Neural progenitor cell (in vitro differentiated cells): ENCODE measurements at regions not wholly inside any gene's neighbourhood (a gene's known extent, or its start where the extent isn't known, plus 50 kb on each side); places are given as distances from the start of the nearest gene placed in this dataset.

Source experiments
- DNase-seq: peaks from one replicate; pipeline ENCODE4 v3.0.0-alpha.2; 2016; ENCODE audit warnings: low spot score
- H2AFZ ChIP-seq: fragments of 200-600 bp; sonication (generic); replicated peaks from 2 replicates; pipeline ENCODE4 v1.6.1; 2016; ENCODE audit warnings: antibody characterized with exemption
- H3F3A ChIP-seq: fragments of 200-600 bp; sonication (generic); 2 replicates; pipeline ENCODE4 v1.6.1; 2016; ENCODE audit warnings: antibody characterized with exemption, low read depth
- H3K27ac ChIP-seq: fragments of 200-600 bp; sonication (generic); 2 replicates; pipeline ENCODE4 v1.5.1; 2016; ENCODE audit warnings: mild to moderate bottlenecking
- H3K27me3 ChIP-seq: fragments of 200-600 bp; sonication (generic); 2 replicates; pipeline ENCODE4 v1.6.1; 2016; ENCODE audit warnings: mild to moderate bottlenecking, moderate library complexity
- H3K36me3 ChIP-seq: fragments of 200-600 bp; sonication (generic); 2 replicates; pipeline ENCODE4 v1.5.1; 2016
- H3K4me1 ChIP-seq: fragments of 200-600 bp; sonication (generic); 2 replicates; pipeline ENCODE4 v1.6.1; 2016; ENCODE audit warnings: mixed run types
- H3K4me2 ChIP-seq: fragments of 200-600 bp; sonication (generic); 2 replicates; pipeline ENCODE4 v1.6.1; 2016
- H3K4me3 ChIP-seq: fragments of 200-600 bp; sonication (generic); 2 replicates; pipeline ENCODE4 v1.5.1; 2016
- H3K79me2 ChIP-seq: fragments of 200-600 bp; sonication (generic); 2 replicates; pipeline ENCODE4 v1.6.1; 2016; ENCODE audit warnings: low read depth
- H3K9ac ChIP-seq: fragments of 200-600 bp; sonication (generic); 2 replicates; pipeline ENCODE4 v1.6.1; 2016
- H3K9me3 ChIP-seq: fragments of 200-600 bp; sonication (generic); 2 replicates; pipeline ENCODE4 v1.5.1; 2016; ENCODE audit warnings: low read depth
- H4K20me1 ChIP-seq: fragments of 200-600 bp; sonication (generic); 2 replicates; pipeline ENCODE4 v1.6.1; 2016; ENCODE audit warnings: low read depth
- H3K27ac Mint-ChIP-seq: 3 replicates; pipeline ENCODE4 v1.8.0; 2021; ENCODE audit warnings: mixed read lengths
- H3K27me3 Mint-ChIP-seq: 2 replicates; pipeline ENCODE4 v1.8.0; 2022; ENCODE audit warnings: low read depth, mild to moderate bottlenecking, inconsistent platforms, moderate library complexity, mixed read lengths; ENCODE audit not compliant: insufficient read depth
- H3K36me3 Mint-ChIP-seq: 3 replicates; pipeline ENCODE4 v1.8.0; 2021; ENCODE audit warnings: mixed read lengths
- H3K4me1 Mint-ChIP-seq: 3 replicates; pipeline ENCODE4 v1.8.0; 2021; ENCODE audit warnings: mixed read lengths
- H3K4me3 Mint-ChIP-seq: 3 replicates; pipeline ENCODE4 v1.8.0; 2021; ENCODE audit warnings: mild to moderate bottlenecking, moderate library complexity, mixed read lengths
- H3K9me3 Mint-ChIP-seq: 3 replicates; pipeline ENCODE4 v1.8.0; 2020; ENCODE audit warnings: mixed read lengths
- EZH2 ChIP-seq: fragments of 200-600 bp; sonication (generic); IDR thresholded peaks from 2 replicates; pipeline ENCODE4 v1.6.1; 2017; ENCODE audit warnings: antibody characterized with exemption, mild to moderate bottlenecking, moderate library complexity
- EZH2phosphoT487 ChIP-seq: fragments of 200-600 bp; sonication (generic); IDR thresholded peaks from 2 replicates; pipeline ENCODE4 v1.6.1; 2017; ENCODE audit warnings: antibody characterized with exemption
- TF ChIP-seq, protein P1 (sequence below): fragments of 200-600 bp; sonication (generic); IDR thresholded peaks from 2 replicates; pipeline ENCODE4 v1.5.1; 2017; ENCODE audit warnings: antibody characterized with exemption, mild to moderate bottlenecking

DNA sequence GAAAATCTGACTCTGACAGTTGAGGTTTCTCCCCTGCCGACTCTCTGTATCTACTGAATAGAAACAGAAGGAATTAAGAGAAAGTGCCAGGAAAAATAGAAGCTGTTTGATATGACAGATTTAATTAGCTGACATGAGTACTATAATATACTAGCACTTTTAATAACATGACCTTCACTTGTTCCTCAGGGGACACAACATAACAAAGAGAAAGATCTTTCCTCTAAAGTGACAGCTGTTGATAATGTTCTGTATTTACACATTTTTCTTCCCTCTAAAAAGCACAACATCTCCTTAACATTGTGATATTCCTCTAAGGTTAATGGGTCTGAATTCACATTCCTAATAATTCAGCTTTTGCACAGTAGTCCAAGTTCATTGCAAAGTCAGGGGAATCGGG lies 1136.0 kb downstream of the PCDH17 start:
- Histone ChIP-seq H3K4me3 (no peak overlapping the region), H3K36me3 (no peaks in the 10 kb centered on the region), H3K9ac (no peak overlapping the region), H3F3A (no peaks in the 10 kb centered on the region), H3K27ac (no peak overlapping the region), H3K4me1 (no peaks in the 10 kb centered on the region), H3K27me3 (no peaks in the 10 kb centered on the region), H3K9me3 (no peaks in the 10 kb centered on the region), H4K20me1 (no peaks in the 10 kb centered on the region), H2AFZ (no peak overlapping the region), H3K4me2 (no peak overlapping the region), H3K79me2 (no peaks in the 10 kb centered on the region)
- TF ChIP-seq, protein P1, sequence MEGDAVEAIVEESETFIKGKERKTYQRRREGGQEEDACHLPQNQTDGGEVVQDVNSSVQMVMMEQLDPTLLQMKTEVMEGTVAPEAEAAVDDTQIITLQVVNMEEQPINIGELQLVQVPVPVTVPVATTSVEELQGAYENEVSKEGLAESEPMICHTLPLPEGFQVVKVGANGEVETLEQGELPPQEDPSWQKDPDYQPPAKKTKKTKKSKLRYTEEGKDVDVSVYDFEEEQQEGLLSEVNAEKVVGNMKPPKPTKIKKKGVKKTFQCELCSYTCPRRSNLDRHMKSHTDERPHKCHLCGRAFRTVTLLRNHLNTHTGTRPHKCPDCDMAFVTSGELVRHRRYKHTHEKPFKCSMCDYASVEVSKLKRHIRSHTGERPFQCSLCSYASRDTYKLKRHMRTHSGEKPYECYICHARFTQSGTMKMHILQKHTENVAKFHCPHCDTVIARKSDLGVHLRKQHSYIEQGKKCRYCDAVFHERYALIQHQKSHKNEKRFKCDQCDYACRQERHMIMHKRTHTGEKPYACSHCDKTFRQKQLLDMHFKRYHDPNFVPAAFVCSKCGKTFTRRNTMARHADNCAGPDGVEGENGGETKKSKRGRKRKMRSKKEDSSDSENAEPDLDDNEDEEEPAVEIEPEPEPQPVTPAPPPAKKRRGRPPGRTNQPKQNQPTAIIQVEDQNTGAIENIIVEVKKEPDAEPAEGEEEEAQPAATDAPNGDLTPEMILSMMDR, result no peak
- TF ChIP-seq EZH2, result no peak
- TF ChIP-seq EZH2phosphoT487, result no peak
- DNase-seq, result no peak
- H3K4me3 Mint-ChIP-seq, result no peak overlapping the region
- H3K4me1 Mint-ChIP-seq, result no peaks in the 10 kb centered on the region
- H3K36me3 Mint-ChIP-seq, result no peaks in the 10 kb centered on the region
- no peaks in the 10 kb centered on the region for H3K9me3 Mint-ChIP-seq
- no peak overlapping the region for H3K27ac Mint-ChIP-seq
- H3K27me3 Mint-ChIP-seq, result no peaks in the 10 kb centered on the region

DNA sequence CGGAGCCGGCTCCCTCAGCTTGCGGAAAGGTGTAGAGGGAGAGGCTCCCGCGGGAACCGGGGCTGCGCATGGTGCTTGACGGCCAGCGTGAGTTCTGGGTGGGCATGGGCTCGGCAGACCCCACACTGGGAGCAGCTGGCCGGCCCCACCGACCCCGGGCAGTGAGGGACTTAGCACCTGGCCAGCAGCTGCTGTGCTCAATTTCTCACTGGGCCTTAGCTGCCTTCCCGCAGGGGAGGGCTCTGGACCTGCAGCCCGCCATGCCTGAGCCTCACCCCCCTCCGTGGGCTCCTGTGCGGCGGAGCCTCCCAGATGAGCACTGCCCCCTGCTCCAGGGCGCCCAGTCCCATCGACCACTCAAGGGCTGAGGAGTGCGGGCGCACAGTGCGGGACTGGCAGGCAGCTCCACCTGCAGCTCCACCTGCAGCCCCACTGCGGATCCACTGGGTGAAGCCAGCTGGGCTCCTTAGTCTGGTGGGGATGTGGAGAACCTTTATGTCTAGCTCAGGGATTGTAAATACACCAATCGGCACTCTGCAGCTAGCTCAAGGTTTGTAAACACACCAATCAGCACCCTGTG lies 1141.8 kb downstream of the PCDH17 start:
- Histone ChIP-seq H3K36me3 (no peaks in the 10 kb centered on the region), H3K4me1 (no peaks in the 10 kb centered on the region), H3K27me3 (no peaks in the 10 kb centered on the region), H3K9ac (no peak overlapping the region), H3K4me2 (no peak overlapping the region), H4K20me1 (no peaks in the 10 kb centered on the region), H2AFZ (no peak overlapping the region), H3K4me3 (no peak overlapping the region), H3K79me2 (no peaks in the 10 kb centered on the region), H3K27ac (no peak overlapping the region), H3K9me3 (no peaks in the 10 kb centered on the region), H3F3A (no peaks in the 10 kb centered on the region)
- TF ChIP-seq EZH2phosphoT487, result no peak
- no peak for TF ChIP-seq EZH2
- TF ChIP-seq, protein P1, result no peak
- Mint-ChIP-seq H3K27ac (no peak overlapping the region), H3K4me3 (no peak overlapping the region), H3K36me3 (no peaks in the 10 kb centered on the region), H3K9me3 (peaks cover 2% of the 10 kb centered on the region), H3K4me1 (no peaks in the 10 kb centered on the region), H3K27me3 (no peaks in the 10 kb centered on the region)
- DNase-seq, result no peak

- TF ChIP-seq EZH2phosphoT487 (no peak), EZH2 (no peak)
- TF ChIP-seq, protein P1, result no peak
- no peak overlapping the region for H3K4me3 Mint-ChIP-seq
- Histone ChIP-seq H3K4me3 (no peak overlapping the region), H3K9ac (no peak overlapping the region), H3K27me3 (no peaks in the 10 kb centered on the region), H2AFZ (no peak overlapping the region), H3K4me2 (no peak overlapping the region), H3K36me3 (no peaks in the 10 kb centered on the region), H3K4me1 (no peaks in the 10 kb centered on the region), H3K79me2 (no peaks in the 10 kb centered on the region), H3K9me3 (no peaks in the 10 kb centered on the region), H3F3A (no peaks in the 10 kb centered on the region), H3K27ac (no peak overlapping the region), H4K20me1 (no peaks in the 10 kb centered on the region)
- no peak for DNase-seq
- peaks cover 3% of the 10 kb centered on the region for H3K27me3 Mint-ChIP-seq
- no peak overlapping the region for H3K27ac Mint-ChIP-seq
- no peaks in the 10 kb centered on the region for H3K36me3 Mint-ChIP-seq
- H3K4me1 Mint-ChIP-seq, result no peaks in the 10 kb centered on the region
- H3K9me3 Mint-ChIP-seq, result peaks cover 9% of the 10 kb centered on the region
Observed at GRCh38 chr13:58782736-58783135, 1151.2 kb downstream of the PCDH17 start.
